Left cardiac atrium (tissue), 4 donors: ENCODE measurements at regions not wholly inside any gene's neighbourhood (a gene's known extent, or its start where the extent isn't known, plus 50 kb on each side); places are given as distances from the start of the nearest gene placed in this dataset.
A peak's percentile ranks its signal among the peaks of the same experiment; 100 is the strongest.

Source experiments
- ATAC-seq, 2 donors: fragments of 200-7000 bp; cut with Tn5 transposase; one replicate each; pipeline ENCODE4 v1.9.1; 2020; ENCODE audit warnings: mild to moderate bottlenecking in 2 of 2, moderate library complexity in 2 of 2
- DNase-seq: peaks from one replicate; pipeline ENCODE4 v3.0.0-alpha.2; 2020
- intact Hi-C, 2 donors: fragments of 100-400 bp; cut with DNase I; formaldehyde crosslinking; loops; one replicate each; pipeline versions ENCODE4 v1.14.1 to v1.15.1; 2022 to 2023
- donor health status: DM: no; HTN: yes; CAD: no.
- donor health status: DM: no; HTN: yes; CAD: no; lungs with severe emphysema.
- donor health status: DM: yes; HTN: yes; CAD: no.
- donor health status: Dilated cardiomyopathy.

GRCh38 chr10:78808736-78809367, 259.9 kb upstream of the ZMIZ1 start:
- ATAC-seq = no peak
- intact Hi-C loops = no loop called here
- DNase-seq = no peak

DNA sequence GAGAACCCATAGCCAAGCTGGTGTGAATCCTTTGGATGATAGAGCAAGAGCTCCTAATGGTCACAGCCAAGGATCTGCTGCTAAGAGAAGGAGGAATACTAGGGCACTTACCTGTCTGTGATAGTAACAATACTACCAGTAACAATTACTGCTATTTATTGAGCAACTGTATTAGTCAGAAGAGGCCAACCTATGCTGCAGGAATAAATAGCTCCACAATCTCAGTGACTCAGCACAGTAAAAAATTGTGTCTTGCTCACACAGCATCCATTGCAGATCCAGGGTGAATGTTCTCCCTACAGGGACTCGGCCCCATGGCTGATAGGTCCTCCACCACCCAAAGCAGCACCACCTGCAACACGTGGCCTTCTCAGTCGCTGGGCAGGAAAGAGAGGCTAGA, 257.6 kb upstream of the ZMIZ1 start:
- intact Hi-C loops = no loop called here
- DNase-seq (no peak), ATAC-seq (no peak)

DNA sequence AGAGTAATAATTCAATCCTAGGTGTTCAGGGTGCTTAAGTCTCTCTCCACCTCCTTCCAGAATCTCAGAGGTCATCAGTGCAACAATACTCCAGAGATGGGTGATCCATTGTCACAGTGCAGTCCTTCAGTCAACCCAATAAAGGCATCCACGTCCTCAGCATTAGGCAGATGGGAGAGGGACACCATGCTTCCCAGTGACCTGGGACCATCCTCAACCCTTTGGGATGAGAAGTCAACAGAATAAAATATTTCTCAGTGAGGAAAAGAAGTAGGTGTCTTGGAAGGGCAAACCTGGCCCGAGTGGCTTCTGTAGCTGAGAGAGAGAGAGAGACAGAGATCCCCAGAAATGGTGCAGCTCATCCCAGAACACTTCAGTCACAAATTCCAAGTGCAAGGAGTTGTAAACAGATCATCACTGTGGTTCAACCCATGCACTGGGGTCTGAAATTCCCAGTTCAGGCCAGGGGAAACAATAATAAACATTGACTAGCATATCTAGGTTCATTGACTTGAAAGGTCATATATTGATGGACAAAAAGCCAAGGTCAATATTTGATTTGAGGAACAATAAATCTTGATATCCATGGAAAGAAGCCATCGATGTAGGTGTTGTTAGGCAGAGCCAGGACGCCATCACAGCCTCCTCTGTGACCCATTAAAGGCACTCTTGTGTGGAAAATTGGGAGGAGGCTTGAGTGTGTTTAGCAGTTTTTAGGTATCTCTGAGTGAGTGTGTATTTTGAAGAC, 256.0 kb upstream of the ZMIZ1 start:
- no peak for ATAC-seq
- intact Hi-C loops = no loop called here
- no peak for DNase-seq

DNA sequence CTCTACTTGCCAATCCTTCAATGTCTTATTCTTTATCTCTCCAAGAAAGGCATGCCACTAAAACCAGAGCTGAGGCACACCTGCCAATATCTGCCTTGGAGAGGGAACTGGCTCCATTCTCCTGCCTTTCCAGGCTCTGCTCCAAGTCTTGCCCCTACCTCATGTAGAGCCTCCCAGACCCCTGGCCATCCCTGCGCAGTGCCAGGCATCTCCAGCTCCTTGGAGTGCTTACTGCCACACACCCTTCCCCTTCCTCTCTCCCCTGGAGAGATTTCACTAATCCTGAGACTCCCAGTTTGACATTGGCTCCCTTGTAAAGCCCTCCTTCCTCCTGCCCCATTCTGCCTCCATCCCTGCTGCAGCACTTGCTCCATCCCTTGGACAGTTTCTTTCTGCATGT, 255.2 kb upstream of the ZMIZ1 start:
- intact Hi-C loops = no loop called here
- no peak for DNase-seq
- ATAC-seq = no peak

DNA sequence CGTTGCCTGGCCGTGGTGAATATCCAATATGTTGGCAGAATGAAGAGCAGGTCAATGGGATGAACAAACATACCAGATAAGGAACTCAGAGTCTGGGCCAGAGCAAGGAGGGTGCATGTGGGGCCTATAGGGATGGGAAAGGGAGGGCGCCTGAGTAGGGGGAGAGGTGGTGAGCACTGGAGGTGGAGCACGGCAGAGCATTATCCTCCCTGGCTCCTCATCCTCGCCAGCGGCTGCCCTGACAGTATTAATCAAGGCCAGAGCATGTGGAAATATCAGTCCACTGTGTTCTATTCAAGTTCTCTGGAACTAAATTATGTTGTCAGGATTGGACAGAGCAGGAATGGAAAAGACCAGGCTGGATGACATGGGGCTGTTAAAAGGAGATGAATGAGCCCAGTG, 254.8 kb upstream of the ZMIZ1 start:
- DNase-seq (no peak), ATAC-seq (no peak)
- intact Hi-C loops = no loop called here

GRCh38 chr10:78814407-78814806, 254.4 kb upstream of the ZMIZ1 start:
- DNase-seq (no peak), ATAC-seq (no peak)
- intact Hi-C loops = no loop called here

GRCh38 chr10:78815702-78816334, 252.9 kb upstream of the ZMIZ1 start:
- intact Hi-C loops = no loop called here
- DNase-seq = no peak
- ATAC-seq = no peak

DNA sequence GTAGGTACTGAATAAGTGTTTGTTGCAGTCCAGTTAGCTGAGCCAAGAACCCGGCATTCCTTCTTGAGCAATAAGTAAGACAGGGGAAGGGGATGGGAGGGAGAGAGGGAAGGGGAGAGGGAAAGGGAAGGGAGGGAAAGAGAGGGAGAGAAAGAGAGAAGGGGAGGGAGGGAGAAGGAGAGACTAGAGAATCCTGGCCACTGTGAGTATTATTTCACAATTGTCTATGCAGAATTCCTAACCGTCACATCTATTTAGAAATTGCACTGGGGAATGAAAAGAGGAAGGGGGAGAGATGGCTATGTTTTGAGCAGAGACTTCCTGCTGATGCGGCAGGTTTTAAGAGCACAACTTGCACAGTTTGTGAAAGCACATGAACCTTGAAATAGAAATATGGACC, 251.4 kb upstream of the ZMIZ1 start:
- ATAC-seq (peak; percentile 51 to 83), DNase-seq (no peak)
- intact Hi-C loops = no loop called here

DNA sequence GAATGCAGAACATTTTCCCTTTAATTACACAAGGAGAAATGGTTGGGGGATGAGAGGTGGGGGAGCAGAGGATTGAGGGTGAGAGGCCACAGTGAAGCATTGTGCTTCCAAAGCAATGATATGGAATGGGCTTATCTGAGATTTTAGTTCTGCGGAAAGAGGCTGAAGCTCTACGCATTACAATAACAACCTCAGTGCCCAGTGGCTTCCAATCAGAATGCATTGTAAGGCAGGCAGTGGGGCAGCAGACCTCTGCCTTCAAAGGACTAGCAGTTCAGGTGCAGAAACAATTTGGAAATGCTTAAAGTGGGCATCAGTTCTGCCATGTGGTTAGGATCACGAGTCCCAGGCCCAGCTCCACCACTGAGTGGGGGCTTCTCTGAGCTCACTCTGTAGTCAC, 251.0 kb upstream of the ZMIZ1 start:
- intact Hi-C loops = no loop called here
- DNase-seq (no peak), ATAC-seq (no peak)

- intact Hi-C loops = no loop called here
- DNase-seq (no peak), ATAC-seq (no peak)
These were observed 249.3 kb upstream of the ZMIZ1 start for GRCh38 chr10:78819361-78820006.

DNA sequence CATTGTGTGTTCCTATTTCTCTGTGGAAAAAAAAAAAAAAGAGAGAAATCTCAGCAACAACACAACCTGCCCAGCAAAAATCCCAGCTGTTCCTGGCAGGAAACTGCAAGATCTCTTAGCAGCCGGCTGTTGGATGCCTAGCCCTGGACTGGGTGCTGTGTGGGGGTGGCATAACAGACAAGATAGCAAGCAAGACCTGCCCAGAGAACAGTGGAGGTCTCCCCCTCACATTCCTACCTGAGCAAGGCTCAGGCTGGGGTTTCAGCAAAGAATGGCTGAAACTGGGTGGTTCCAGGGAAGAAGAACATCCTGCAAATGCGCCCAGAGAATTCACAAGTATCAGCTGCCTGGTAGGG, 248.8 kb upstream of the ZMIZ1 start:
- peak in 1 of 2 donors; percentile 75 for ATAC-seq
- DNase-seq = no peak
- intact Hi-C loops = no loop called here

DNA sequence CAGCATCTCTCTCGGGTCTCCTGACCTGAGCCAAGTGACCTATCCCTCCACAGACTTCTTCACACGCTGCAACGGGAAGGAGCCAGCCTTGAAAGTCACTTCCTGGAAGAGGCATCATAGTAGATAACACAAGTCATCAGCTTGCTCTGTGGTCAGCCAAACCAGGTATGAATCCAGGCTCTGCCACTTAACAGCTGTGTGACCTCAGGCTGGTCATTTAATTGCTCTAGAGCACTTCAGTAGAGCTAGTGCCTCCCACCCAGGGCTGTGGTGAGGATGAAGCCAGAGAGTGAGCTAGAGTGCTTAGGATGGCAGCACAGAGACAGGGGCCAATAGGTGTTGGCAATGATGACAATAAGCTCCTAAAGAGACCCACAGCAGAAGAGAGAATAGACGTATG, 247.7 kb upstream of the ZMIZ1 start:
- intact Hi-C loops = no loop called here
- ATAC-seq (no peak), DNase-seq (no peak)

DNA sequence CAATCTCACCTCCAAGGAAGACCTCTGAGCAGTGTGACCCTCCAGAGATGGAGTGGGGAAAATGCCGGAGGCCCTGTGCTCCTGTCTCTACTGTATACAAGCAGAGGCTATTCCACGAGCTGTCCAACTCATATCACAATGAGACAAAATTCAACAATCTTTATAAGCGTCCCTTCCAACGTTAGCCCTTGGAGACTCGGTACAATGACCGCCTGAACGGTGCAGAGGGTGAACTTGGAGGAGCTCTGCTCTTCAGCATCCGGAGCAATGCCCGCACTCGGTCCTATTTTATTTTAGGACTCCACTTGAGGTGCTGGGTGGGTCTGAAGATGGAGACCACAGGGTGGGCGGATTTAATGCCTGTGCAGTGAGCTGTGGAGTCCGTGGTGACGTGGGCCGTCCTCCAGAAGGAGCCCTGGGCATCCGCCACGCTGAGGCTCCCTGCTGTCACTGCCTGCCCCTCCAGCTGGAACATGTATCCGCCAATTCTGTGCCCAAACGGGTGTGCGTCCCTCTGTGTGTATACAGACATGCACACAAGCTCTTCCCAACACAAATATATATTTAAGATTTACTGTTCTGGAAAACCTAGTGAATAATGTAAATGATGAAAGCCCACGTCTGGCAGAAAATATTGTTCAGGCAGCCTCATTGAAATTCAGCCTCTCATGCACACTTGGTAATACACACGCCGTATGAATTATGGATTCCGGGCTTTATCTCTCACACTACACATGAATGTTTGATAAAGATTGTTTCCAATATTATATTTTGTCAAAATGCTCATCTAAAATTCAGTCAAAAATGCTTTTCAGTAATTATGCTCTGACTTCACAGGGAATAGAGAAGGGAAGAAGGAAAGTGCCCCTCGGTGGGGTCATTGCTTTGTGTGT, 239.9 kb upstream of the ZMIZ1 start:
- DNase-seq (no peak), ATAC-seq (no peak)
- intact Hi-C loops = no loop called here

DNA sequence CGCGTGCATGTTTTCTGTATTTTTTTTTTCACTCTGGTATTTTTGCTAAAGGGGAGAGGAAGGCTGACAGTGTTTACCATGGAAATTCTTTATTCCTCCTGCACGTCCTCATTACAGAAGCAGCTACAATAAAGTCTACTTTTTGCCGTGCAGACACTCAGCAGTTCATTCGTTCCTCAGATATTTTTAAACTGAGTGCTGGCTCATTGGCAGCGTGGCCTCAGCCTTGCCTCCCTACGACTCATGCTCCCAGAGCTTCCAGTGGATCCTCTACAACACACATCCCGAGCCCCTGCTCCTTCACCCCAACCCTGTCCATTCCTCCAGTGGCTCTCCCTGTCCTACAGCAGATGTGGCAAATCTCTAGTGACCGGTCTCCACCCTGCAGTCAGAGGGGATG, 239.2 kb upstream of the ZMIZ1 start:
- intact Hi-C loops = no loop called here
- ATAC-seq (no peak), DNase-seq (no peak)

GRCh38 chr10:78830062-78830975, 238.4 kb upstream of the ZMIZ1 start:
- ATAC-seq (peak in 1 of 2 donors; percentile 45), DNase-seq (no peak)
- intact Hi-C loops = no loop called here

DNA sequence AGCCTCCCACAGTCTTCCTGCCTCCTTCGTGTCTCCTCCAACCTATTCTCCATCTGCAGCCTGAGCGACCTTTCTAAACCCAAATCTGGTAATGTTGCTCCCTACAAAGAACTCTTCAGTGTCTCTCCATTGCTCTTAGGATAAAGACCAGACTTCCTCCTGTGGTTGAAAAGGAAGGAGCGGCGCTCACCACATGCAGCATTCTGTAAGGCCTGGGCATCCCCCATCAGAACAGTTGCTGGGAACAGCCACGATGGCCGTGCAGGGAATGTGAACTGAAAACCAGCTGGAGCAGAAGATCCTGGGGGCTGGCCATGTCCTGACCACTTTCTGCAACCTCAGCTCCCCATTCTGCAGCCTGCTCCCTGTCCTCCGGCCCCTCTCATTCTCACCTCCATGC, 237.8 kb upstream of the ZMIZ1 start:
- DNase-seq (no peak), ATAC-seq (no peak)
- intact Hi-C loops = no loop called here

- ATAC-seq (peak; percentile 47 to 67), DNase-seq (no peak)
- intact Hi-C loops = no loop called here
These were observed 237.3 kb upstream of the ZMIZ1 start for GRCh38 chr10:78831461-78831860.

DNA sequence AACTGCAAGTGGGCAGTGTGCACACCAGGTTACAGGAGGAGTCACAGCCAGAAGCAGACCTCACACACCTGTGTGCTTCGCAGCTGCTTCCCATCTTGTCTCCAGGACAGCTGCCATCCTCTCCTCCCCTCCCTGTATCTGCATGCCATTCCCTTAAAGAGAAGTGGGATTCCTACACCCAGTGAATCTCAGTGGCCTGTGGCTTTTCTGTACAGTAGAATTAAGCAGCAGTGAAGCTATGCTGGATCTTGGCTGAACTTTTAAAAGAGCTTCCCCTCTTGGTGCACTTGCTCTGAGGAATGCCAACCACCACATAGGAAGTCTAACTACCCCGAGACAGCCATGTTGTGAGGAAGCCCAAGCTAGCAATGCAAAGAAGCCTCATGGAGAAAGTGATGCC, 236.5 kb upstream of the ZMIZ1 start:
- ATAC-seq (no peak), DNase-seq (no peak)
- intact Hi-C loops = no loop called here
